Thyroid gland (tissue), 4 donors: ENCODE measurements at regions not wholly inside any gene's neighbourhood (a gene's known extent, or its start where the extent isn't known, plus 50 kb on each side); places are given as distances from the start of the nearest gene placed in this dataset.

ENCODE experiments used
- POLR2A ChIP-seq, 2 donors: fragments of 450-650 bp; IDR thresholded peaks; one replicate each; pipeline ENCODE4 v1.6.1; 2017; ENCODE audit warnings: antibody characterized with exemption in 2 of 2, mild to moderate bottlenecking in 2 of 2, moderate library complexity in 1 of 2
- TF ChIP-seq, protein P1 (sequence below), 6 experiments: fragments of 200-600 bp in 3 of 6; fragments of 450-650 bp in 3 of 6; sonication (generic) in 3 of 6; IDR thresholded peaks; one replicate each; pipeline ENCODE4 v1.5.1; 2016 to 2019; ENCODE audit warnings: antibody characterized with exemption in 6 of 6, mild to moderate bottlenecking in 2 of 6, inconsistent platforms in 1 of 6, moderate library complexity in 1 of 6

DNA sequence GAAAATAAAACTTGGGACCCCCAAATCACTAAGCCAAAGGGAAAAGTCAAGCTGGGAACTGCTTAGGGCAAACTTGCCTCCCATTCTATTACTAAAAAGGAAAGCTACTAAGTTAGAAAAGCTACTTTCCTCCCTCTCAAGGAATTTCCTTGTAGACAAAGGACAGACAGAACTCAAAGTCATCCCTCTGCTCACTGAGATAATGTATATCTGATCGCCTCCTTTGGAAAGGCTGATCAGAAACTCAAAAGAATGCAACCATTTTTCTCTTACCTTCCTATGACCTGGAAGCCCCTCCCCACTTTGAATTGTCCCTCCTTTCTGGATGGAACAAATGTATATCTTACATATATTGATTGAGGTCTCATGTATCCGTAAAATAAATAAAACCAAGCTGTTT, 190.5 kb upstream of the DCN start:
- no peak for TF ChIP-seq POLR2A (IDR thresholded peaks at IDR 0.05)
- TF ChIP-seq, protein P1, sequence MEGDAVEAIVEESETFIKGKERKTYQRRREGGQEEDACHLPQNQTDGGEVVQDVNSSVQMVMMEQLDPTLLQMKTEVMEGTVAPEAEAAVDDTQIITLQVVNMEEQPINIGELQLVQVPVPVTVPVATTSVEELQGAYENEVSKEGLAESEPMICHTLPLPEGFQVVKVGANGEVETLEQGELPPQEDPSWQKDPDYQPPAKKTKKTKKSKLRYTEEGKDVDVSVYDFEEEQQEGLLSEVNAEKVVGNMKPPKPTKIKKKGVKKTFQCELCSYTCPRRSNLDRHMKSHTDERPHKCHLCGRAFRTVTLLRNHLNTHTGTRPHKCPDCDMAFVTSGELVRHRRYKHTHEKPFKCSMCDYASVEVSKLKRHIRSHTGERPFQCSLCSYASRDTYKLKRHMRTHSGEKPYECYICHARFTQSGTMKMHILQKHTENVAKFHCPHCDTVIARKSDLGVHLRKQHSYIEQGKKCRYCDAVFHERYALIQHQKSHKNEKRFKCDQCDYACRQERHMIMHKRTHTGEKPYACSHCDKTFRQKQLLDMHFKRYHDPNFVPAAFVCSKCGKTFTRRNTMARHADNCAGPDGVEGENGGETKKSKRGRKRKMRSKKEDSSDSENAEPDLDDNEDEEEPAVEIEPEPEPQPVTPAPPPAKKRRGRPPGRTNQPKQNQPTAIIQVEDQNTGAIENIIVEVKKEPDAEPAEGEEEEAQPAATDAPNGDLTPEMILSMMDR (IDR thresholded peaks at IDR 0.05): no peak
